ENCODE measurements at regions not wholly inside any gene's neighbourhood (a gene's known extent, or its start where the extent isn't known, plus 50 kb on each side); places are given as distances from the start of the nearest gene placed in this dataset.

- H3K36me3 ChIP-seq (ENCODE audit: insufficient read depth, low read length): no peaks in the 10 kb centered on the region
- H3F3A ChIP-seq (ENCODE audit: insufficient read depth, low read length): no peaks in the 10 kb centered on the region
Observed at GRCh38 chr5:8136271-8136670, 267.3 kb downstream of the MTRR start.

DNA sequence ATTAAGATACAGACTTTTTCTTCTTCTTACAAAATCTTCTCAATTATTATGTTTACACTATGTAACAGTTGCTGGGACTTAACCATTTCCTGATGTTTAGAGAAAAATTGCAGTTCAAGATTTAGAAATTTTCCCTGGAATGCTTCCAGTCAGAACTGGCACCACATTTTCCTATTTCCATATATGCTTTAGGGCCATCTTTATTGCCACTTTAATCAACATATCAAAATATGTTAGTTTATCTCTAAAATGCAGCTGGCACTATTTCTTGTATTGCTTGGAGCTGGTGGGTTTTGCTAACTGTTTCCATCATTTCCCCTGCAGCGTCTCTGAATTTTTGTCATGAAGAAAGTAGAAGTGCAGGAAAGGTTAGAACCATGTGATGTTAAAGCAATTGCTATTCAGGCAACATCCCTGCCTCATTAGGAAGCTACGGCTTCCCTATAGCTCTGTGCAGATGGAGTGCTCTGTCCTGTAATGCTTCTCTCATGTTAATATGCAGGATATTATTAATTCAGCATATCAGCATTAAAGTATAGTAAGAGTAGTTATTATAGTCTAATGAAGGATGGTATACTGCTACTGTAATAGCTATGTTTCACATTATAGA, 269.1 kb downstream of the MTRR start:
- Histone ChIP-seq H3K27me3 (ENCODE audit: insufficient read depth, low read length) (no peaks in the 10 kb centered on the region), H3K9ac (ENCODE audit: low read length) (no peak overlapping the region)
- no peak for TF ChIP-seq EZH2 (IDR thresholded peaks at IDR 0.05; ENCODE audit: borderline replicate concordance, low read length)
- no peak for TF ChIP-seq CTCF (IDR thresholded peaks at IDR 0.05; ENCODE audit: low read length)

More at GRCh38 chr5:8136271-8136670, 267.3 kb downstream of the MTRR start:
- Histone ChIP-seq H4K20me1 (ENCODE audit: insufficient read depth, low read length) (no peaks in the 10 kb centered on the region), H3K4me2 (ENCODE audit: low read length) (no peak overlapping the region), H2AFZ (ENCODE audit: low read length) (no peak overlapping the region), H3K79me2 (ENCODE audit: insufficient read depth, low read length) (no peaks in the 10 kb centered on the region), H3K27me3 (ENCODE audit: insufficient read depth, low read length) (no peaks in the 10 kb centered on the region), H3K9me3 (ENCODE audit: low read length) (no peaks in the 10 kb centered on the region), H3K27ac (ENCODE audit: low read depth, low read length, poor library complexity, severe bottlenecking) (no peak overlapping the region), H3K9ac (ENCODE audit: low read length) (no peak overlapping the region), H3K9me2 (ENCODE audit: low read depth, low read length) (no peaks in the 10 kb centered on the region), H3K4me3 (ENCODE audit: low read depth, low read length, poor library complexity, severe bottlenecking) (no peak overlapping the region), H3K4me1 (ENCODE audit: insufficient read depth, low read length, severe bottlenecking) (no peaks in the 10 kb centered on the region)
- TF ChIP-seq EZH2 (IDR thresholded peaks at IDR 0.05; ENCODE audit: borderline replicate concordance, low read length) (no peak), CTCF (IDR thresholded peaks at IDR 0.05; ENCODE audit: low read length) (no peak)

GRCh38 chr5:8138884-8139283, 269.9 kb downstream of the MTRR start:
- H3K4me1 ChIP-seq (ENCODE audit: insufficient read depth, low read length, severe bottlenecking): no peaks in the 10 kb centered on the region
- TF ChIP-seq EZH2 (IDR thresholded peaks at IDR 0.05; ENCODE audit: borderline replicate concordance, low read length): no peak
- TF ChIP-seq CTCF (IDR thresholded peaks at IDR 0.05; ENCODE audit: low read length): no peak
- H3K9me2 ChIP-seq (ENCODE audit: low read depth, low read length): no peaks in the 10 kb centered on the region

More for the DNA sequence above, 269.1 kb downstream of the MTRR start:
- Histone ChIP-seq H3F3A (ENCODE audit: insufficient read depth, low read length) (no peaks in the 10 kb centered on the region), H4K20me1 (ENCODE audit: insufficient read depth, low read length) (no peaks in the 10 kb centered on the region), H2AFZ (ENCODE audit: low read length) (no peak overlapping the region), H3K4me1 (ENCODE audit: insufficient read depth, low read length, severe bottlenecking) (no peaks in the 10 kb centered on the region), H3K4me2 (ENCODE audit: low read length) (no peak overlapping the region), H3K79me2 (ENCODE audit: insufficient read depth, low read length) (no peaks in the 10 kb centered on the region), H3K9me3 (ENCODE audit: low read length) (no peaks in the 10 kb centered on the region), H3K27ac (ENCODE audit: low read depth, low read length, poor library complexity, severe bottlenecking) (no peak overlapping the region), H3K36me3 (ENCODE audit: insufficient read depth, low read length) (no peaks in the 10 kb centered on the region), H3K4me3 (ENCODE audit: low read depth, low read length, poor library complexity, severe bottlenecking) (no peak overlapping the region), H3K9me2 (ENCODE audit: low read depth, low read length) (no peaks in the 10 kb centered on the region)

More at GRCh38 chr5:8138884-8139283, 269.9 kb downstream of the MTRR start:
- no peaks in the 10 kb centered on the region for H4K20me1 ChIP-seq (ENCODE audit: insufficient read depth, low read length)
- H3K36me3 ChIP-seq (ENCODE audit: insufficient read depth, low read length): no peaks in the 10 kb centered on the region
- no peaks in the 10 kb centered on the region for H3K79me2 ChIP-seq (ENCODE audit: insufficient read depth, low read length)
- H2AFZ ChIP-seq (ENCODE audit: low read length): no peak overlapping the region
- no peaks in the 10 kb centered on the region for H3K27me3 ChIP-seq (ENCODE audit: insufficient read depth, low read length)
- H3K27ac ChIP-seq (ENCODE audit: low read depth, low read length, poor library complexity, severe bottlenecking): no peak overlapping the region
- H3K4me3 ChIP-seq (ENCODE audit: low read depth, low read length, poor library complexity, severe bottlenecking): no peak overlapping the region
- H3K9ac ChIP-seq (ENCODE audit: low read length): no peak overlapping the region
- no peaks in the 10 kb centered on the region for H3F3A ChIP-seq (ENCODE audit: insufficient read depth, low read length)
- no peaks in the 10 kb centered on the region for H3K9me3 ChIP-seq (ENCODE audit: low read length)
- H3K4me2 ChIP-seq (ENCODE audit: low read length): no peak overlapping the region

Measured in OCI-LY1 (cell line).